Prostate gland (tissue), 2 donors: ENCODE measurements at regions not wholly inside any gene's neighbourhood (a gene's known extent, or its start where the extent isn't known, plus 50 kb on each side); places are given as distances from the start of the nearest gene placed in this dataset.

Source experiments
- POLR2A ChIP-seq: fragments of 450-650 bp; IDR thresholded peaks from one replicate; pipeline ENCODE4 v1.6.1; 2016; ENCODE audit warnings: antibody characterized with exemption, mild to moderate bottlenecking
- POLR2AphosphoS5 ChIP-seq: sonication (generic); formaldehyde crosslinking; IDR thresholded peaks from one replicate; pipeline ENCODE4 v1.6.1; 2017; ENCODE audit warnings: antibody characterized with exemption
- TF ChIP-seq, protein P1 (sequence below), 4 experiments: fragments of 200-600 bp in 2 of 4; fragments of 450-650 bp in 2 of 4; sonication (generic) in 2 of 4; IDR thresholded peaks; 1 replicate in 3 of 4; 2 replicates in 1 of 4; pipeline ENCODE4 v1.5.1; 2016 to 2019; ENCODE audit warnings: antibody characterized with exemption in 4 of 4, mild to moderate bottlenecking in 2 of 4, moderate library complexity in 2 of 4

DNA sequence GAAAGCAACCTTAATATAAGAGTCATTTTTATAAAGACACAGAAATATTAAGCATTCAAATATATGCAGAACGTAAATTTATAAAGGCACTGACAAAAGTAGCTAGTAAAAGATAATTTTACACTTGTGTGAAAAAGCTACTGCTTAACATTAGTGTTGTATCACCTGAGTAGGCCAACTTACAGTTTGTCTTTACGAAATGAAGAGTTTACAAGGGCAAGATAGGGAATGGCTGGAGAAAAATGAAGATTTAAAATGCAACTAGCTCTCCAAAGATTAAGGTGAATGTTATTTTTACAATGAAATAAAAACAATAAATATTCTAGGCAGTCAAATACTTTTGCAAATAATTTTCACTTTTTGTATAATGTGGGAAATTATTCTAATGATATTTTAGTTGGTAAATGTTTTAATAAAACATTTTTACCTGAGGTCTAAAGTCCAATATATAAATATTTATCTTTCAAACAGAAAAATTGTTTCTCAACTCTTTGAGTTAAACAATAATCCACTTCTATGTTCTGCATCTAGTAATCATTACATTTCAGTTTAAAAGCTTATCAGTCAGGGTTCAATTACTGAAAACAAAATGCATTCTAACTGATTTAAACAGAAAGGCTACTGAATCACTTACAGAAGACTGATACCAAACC, 382.6 kb downstream of the IPMK start:
- TF ChIP-seq POLR2A (no peak), POLR2AphosphoS5 (no peak)
- TF ChIP-seq, protein P1, sequence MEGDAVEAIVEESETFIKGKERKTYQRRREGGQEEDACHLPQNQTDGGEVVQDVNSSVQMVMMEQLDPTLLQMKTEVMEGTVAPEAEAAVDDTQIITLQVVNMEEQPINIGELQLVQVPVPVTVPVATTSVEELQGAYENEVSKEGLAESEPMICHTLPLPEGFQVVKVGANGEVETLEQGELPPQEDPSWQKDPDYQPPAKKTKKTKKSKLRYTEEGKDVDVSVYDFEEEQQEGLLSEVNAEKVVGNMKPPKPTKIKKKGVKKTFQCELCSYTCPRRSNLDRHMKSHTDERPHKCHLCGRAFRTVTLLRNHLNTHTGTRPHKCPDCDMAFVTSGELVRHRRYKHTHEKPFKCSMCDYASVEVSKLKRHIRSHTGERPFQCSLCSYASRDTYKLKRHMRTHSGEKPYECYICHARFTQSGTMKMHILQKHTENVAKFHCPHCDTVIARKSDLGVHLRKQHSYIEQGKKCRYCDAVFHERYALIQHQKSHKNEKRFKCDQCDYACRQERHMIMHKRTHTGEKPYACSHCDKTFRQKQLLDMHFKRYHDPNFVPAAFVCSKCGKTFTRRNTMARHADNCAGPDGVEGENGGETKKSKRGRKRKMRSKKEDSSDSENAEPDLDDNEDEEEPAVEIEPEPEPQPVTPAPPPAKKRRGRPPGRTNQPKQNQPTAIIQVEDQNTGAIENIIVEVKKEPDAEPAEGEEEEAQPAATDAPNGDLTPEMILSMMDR (IDR thresholded peaks at IDR 0.05), result no peak
